Endometrium (tissue), 2 donors: ENCODE measurements at regions not wholly inside any gene's neighbourhood (a gene's known extent, or its start where the extent isn't known, plus 50 kb on each side); places are given as distances from the start of the nearest gene placed in this dataset.
"Not testable (repeated sequence)": the region's sequence is repeated elsewhere in the genome, so short reads cannot be mapped to it uniquely, and the experiment has no call there.

ENCODE experiments used
- FAIRE-seq: peaks from 2 replicates; lab custom pipeline; 2012; peaks lifted over from hg19 to GRCh38; lab: Jason Lieb, UNC
- donor health status: control.
- donor health status: control.

DNA sequence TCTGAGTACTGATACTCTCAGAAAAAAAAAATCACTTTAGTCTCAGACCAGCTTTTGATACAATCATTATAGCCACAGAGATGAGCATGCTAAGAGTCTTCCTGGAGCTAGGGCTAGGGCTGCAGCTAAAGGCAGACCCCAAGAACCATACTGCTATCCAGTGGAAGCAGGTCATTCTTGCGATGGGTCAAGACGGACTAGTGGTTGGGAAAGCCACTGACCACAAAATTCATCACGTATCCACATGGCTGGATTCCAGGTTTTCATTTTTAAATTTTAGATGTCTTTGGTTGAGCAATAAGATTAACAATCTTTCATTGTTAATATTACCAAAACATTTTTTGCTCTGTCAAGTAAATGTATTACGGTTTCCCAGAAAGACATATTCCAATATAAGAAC, 598.1 kb downstream of the DNAH5 start:
- FAIRE-seq, result no peak

DNA sequence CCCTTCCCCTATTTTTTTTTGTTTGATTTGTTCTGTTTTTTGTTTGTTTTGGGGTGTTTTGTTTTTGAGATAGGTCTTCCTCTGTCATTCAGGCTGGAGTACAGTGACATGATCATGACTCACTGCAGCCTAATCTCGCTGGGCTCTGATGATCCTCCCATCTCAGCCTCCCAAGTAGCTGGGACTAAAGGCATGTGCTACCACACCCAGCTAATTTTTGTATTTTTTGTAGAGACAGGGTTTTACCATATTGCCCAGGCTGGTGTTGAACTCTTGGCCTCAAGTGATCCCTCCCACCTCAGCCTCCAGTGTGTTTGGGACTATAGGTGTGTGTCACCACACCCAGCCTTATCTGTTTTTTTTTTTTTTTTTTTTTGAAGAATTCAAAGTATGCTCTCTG, 605.4 kb downstream of the DNAH5 start:
- FAIRE-seq, result no peak

DNA sequence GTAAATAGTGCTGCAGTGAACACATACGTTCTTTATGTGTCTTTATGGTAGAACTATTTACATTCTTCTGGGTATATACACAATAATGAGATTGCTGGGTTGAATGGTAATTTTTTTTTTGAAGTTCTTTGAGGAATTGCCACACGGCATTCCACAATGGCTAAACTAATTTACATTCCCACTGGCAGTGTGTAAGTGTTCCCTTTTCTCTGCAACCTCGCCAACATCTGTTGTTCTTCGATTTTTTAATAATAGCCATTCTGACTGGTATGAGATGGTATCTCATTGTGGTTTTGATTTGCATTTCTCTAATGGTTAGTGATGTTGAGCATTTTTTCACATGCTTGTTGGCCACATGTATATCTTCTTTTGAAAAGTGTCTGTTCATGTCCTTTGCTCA, 609.5 kb downstream of the DNAH5 start:
- FAIRE-seq, result not testable (repeated sequence)

DNA sequence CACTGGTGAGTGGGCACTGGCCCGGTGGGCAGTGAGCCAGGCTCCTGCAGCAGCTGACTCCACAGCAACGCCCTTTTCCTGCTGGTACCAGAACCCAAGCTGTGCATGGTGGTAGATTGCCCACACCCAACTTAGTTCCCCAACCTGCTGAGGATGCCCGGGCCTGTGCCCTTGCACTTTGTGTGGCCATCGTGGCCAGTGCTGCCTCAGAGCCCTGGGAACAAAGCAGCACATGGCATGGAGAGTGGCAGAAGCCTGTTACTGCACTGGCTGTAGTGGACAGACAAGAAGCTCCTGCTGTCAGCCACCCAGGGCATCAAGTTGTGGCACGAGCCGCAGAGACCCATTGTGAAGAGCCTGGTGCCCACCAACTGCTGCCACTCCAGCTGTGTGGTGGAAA, 612.9 kb downstream of the DNAH5 start:
- FAIRE-seq, result no peak

DNA sequence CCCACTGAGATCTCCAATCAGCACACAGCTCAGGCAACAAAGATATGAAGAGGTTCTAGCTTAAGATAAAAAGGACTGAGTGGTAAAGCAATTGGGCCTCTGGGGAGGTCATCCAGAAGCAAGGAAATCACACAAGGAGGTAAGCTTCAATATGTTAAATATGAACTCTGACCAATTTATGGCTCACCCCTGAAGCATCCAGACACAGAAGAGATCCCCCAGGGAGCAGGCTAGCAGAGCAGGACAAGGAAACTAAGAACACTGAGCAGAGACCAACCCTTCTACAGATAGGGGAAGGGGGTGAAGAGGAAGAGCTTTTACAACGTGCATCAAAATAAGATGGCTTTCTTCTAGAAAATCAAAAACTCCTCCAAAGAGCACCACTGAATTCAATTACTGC, 616.2 kb downstream of the DNAH5 start:
- no peak for FAIRE-seq

DNA sequence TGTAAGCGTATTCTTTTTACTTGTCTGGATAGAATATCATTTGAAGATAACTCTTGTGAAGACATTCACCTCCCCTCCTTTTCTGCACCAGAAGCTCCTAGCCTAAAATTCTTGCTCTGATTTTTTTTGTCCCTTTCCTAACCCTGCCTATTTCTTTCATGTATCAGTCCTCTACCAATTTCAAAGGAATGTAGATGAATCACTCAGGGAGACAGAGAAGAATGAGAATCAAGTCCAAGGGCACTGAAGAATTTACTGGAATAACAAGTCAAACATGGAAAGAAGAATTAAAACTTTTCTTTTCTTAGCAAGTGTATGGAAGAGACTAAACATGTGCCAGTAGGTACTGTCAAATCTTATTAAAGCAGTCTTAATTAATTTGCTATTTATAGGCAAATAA, 618.7 kb downstream of the DNAH5 start:
- FAIRE-seq, result no peak

DNA sequence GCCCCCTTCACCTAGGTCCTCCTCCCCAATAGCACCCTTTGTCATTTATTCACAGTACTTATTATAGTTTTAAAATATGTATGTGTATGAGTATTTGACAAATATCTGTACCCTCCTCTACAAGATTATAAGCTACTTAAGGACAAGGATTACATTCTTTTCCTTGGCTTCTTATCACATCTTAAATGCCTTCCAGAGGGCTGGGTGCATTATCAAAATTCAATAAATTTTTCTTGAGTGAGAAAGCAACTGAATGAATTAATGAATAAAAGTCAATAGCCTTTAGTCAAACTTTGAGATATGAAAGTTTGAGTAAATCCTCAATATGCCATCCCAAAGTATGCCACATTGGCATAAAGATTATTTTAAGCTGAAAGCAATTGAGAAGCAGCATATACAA, 621.7 kb downstream of the DNAH5 start:
- FAIRE-seq, result no peak

DNA sequence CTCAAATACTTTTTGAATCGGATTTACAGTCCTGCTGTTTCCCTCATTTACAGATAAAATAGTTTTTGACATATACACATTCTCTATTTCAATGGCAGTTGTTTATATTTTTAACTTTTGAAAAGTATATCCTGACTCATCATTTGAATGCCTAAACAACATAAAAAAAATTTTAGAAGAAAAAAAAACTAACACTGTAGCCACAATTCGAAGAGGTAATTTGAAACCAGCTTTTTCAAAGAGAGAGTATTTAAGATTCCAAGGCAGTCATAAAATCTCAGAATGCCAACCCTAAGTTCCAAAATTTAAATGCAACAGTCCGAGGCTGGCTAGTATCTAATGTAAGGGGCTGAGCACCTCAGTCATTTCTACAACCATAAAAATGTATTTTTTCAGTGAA, 626.8 kb downstream of the DNAH5 start:
- no peak for FAIRE-seq

DNA sequence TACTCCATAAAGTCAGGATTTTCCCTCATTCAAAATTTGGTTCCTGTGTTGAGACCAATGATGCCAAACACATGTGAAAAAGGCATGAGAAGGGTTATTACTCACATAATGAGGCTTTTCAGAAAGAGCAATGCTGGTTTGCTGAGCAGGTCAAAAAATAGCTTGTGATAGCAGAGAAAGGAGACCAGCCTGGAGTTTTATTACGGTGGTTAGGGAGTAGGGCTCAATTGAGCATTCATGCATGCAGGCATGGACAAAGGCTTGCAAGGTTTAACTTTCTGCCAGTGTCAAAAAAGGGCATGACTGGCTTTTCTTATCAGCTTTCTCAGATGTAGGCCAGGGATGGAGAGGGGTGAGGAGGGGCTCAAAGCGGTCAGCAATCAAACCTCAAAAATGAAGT, 628.3 kb downstream of the DNAH5 start:
- FAIRE-seq, result no peak

DNA sequence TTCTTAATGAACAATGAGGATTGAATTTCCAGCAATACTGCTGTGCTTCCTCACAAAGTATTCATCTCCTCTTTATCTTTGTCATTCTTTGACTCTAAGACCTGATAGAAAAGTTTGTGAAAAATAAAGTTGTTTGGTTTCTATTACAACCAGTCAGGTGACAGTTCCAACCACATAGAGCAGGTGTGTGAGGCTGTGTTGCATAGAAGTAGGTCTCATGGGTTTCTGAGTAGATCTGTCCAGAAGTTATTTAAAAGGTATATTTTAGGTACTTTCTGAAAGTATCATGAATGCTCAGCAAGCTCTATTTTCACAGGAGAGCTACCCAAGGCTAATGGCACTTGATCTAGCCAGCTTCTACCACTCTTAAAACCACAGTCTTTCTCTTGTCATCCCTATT, 637.0 kb downstream of the DNAH5 start:
- FAIRE-seq, result no peak

DNA sequence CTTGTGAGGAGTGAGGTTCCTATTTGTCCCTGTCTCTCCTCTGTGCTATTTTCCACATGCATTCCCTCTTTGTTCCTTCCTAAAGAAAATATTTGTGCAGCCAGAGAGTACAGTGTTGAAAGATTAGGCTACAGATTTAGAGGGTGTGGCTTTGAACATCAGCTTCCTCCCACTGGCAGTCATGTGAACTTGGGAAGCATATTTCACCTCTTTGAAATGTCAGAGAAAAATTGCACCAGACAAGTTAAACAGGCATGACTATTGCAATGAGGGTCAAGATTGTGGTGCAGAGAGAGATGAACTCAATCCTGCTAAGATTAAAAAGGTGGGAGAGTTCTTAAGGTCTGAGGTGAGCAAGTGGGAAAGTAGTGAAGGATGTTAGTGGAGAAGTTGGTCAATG, 641.0 kb downstream of the DNAH5 start:
- no peak for FAIRE-seq

DNA sequence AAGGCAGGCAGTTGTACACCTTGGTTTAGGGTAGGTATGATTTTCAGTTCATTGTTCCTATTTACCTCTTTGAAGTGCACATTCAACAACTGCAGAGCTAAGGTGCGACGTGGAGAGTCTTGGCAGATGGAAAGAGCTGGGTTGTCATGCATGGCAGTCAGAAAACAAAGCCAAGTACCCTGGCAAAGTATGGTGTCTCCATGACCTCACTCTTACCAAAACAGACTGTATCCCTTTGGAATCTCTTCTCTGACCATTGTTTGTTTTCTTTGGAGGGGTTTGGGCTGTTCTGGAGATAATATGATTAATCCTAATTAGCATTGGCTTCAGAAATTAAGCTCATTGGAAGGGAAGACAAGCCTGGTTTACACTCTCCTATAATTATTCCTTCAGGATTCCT, 665.7 kb downstream of the DNAH5 start:
- FAIRE-seq, result no peak

DNA sequence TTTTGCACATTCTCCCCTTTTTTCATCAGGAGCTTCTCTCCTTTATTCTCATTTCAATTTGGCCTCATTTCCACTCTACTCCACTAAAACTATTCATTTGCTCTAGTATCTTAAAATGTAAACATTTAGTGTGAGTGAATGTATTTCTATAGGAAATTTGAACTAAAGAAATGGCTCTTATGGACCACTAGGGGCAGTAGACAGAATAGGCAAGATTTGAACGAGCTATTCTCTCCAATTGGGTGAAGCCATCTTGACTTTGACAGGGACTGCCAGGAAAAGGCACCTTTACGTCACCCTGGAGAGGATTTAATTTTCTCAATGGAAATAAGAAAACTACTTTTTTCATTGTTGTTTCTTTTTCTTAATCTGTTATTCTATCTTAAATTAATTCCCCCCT, 666.3 kb downstream of the DNAH5 start:
- no peak for FAIRE-seq

DNA sequence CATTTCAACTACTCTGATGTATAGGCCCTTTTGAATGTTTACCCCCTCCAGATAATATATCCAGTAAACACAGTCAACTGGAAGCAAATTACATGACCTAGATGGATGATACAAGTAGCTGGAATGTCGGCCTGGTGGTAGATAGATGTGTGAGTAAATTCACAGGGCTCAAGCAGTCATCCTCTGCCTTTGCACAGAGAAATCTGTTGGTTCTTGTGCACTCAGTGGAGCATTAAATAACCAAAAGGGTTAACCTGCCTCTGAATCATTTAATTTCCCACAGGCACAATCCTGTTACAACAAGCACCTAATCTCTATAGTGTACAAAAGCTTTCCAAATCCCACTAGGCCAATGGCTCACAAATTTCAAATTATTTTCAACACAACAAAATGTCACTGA, 668.3 kb downstream of the DNAH5 start:
- no peak for FAIRE-seq

DNA sequence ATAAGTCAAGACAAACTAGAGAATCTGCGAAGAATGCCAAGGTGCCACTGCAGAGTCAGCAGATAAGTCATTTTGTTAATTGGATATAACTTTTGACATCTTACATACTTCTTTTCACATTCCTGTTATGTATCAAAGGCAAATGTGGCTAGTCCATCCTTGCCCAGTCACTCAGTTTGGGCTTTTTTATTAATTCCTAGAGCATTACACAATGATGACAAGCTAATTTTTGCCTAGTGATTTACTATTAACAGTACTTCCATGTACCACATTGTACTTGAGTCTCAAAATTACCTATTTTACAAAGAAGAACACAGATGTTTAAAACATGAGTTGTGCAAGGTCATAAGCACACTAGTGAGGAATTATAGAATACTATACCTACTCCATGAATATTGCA, 680.8 kb downstream of the DNAH5 start:
- FAIRE-seq, result no peak

DNA sequence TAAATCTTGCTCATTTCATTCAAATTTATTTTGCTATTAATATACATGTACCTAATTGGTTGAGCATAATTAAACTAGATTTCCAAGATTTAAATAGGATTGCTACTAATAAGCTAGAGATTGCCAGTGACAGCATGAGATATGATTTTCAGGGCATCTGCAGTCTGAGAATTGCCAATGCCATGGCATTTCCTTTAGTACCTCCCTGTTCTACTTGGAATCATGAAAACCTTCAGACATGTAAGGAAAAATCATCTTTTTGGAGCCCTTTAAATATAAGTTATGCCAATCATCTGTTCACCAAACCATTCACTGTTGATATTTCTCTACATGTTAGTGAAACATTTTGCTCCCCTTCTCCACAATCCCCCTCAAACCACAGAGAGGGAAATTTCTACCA, 691.4 kb downstream of the DNAH5 start:
- no peak for FAIRE-seq

DNA sequence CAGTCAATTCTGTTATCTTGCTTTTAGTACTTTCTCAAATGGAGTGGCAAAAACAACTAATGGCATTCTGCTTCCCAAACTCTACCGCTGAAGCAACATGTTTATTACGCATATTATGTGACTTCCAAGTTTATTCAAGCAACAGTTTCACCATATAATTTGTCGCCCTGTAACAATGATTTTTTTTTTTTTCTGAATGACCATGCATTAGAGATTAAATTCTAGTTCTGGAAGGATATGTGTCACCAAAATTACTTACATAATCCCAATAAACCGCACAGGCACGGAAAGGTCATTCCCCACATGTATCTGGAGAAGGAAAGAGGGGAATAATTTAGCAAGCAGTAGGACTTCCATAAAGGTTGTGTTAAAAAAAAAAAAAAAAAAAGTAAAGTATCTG, 691.8 kb downstream of the DNAH5 start:
- no peak for FAIRE-seq

DNA sequence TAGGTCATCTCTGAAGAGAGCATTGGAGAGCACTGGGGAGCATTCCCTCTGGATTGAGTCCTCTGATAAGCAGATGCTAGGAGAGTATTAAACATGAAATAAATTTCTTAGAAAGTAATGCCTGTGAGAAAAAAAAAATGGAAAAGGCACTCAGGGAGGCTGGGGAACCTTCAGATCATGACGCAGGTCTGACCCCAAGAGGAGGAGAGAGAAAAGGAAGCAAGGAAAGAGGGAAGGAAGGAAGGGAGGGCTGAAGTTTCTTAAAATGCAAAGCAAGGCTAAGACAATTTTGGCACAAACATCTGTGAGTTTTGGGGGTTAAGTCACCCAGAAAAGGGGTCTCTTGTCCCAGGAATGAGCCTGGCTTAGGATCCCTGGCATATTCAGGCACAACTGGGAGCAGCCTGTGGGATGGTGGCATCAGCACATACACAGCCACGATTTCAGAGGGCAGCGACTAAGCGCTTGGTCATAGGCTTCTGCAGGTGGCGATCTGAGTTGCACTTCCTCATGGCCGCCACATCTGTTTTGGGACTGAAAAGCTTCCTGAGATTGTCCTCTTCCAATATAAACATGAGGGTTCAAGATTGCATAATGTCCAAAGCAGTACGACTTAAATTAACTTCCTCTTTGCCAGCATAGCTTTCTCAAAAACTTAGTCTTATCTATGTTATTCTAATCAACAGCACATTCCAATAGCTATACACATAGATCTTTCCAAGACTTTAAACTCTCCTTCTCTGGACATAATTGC, 692.7 kb downstream of the DNAH5 start:
- FAIRE-seq, result no peak

DNA sequence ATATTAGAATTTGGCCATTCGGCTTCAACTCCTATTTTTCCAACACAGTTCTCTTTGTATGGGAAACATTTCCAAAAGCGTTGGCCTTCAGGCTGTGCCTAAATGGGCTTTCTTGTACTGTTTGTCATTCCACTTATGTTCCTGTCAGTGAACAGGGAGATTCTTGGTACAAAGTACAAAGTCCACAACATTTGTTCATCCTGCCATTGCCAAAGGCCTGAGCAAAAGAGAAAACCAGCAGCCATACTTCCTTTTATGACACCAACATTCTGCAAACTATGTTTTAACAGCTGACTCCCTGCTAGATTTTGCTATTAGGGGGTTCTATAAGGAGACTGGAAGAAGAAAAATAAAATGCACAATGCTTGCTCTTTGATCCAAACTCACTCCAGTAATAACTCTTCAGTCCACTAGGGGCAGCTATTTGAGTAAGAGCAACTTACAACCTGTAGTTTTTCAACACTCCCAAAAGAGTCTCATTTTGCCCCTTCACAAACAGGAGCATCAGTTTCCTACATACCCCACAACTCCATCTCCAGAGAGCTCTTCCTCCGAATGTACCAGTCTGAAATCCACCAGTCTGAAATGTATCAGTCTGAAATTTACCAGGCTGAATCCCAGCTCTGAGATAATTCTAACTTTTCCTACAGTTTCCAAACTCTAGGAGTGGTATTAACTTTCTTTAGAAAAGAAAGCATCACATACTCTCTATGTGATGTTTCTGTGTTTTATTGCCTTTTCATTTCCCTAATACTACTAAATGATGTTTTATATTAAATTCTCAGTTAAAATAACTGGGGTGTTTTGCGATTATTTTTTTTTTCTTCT, 693.8 kb downstream of the DNAH5 start:
- FAIRE-seq, result no peak

DNA sequence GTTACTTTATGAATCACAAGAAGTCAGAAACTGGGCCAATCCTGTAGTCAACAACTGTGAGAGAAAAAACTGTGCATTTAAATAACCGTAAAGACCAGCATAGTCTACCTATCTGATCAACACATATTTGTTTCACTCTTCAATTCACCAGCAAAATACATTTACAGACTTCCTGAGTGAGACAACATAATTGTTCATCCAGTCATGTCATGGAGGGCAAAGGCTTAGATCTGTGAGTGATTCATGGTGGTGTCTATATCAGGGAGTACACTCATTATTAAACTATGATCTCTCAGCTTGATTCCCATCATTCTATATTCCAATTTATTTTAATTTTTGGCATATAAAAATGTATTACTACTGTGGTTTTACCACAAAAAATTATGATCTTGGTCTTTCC, 694.6 kb downstream of the DNAH5 start:
- no peak for FAIRE-seq

DNA sequence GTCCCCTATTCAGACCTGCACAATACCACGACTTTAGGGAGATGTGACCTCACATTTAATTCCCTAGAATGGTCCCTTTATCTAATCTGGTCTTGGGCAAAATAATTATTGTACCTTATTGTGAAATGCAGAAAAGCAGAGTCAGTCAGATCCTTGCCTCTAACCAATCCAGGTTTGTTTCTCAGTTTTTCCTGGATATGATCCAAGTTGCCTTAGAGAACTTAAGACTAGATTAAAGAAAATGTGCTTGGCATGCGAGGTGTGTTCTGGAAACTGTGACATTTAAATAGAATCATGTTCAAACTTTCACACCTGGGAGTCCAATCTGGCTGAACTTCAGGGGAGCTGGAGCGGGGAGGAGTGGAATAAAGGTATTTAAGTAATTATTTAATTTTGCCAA, 696.2 kb downstream of the DNAH5 start:
- FAIRE-seq, result no peak

DNA sequence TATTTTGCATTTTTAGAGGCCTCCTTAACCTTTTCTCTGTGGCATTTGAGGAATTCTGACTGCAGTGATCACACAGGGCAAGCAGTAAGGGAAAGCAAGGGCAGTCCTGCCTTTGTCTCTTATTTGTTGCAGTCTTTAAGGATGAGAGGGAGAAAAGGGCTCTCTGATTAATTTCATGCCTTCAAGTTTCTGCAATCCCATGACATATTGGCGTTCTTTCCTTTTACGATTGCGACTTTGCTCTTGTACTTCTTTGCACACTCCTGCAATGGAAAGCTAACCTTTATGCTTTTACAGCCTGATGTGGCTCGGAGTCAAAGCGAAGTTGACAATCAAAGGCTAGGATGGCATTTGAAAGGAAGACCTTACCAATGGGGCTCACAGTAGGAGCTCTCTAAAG, 698.4 kb downstream of the DNAH5 start:
- no peak for FAIRE-seq

DNA sequence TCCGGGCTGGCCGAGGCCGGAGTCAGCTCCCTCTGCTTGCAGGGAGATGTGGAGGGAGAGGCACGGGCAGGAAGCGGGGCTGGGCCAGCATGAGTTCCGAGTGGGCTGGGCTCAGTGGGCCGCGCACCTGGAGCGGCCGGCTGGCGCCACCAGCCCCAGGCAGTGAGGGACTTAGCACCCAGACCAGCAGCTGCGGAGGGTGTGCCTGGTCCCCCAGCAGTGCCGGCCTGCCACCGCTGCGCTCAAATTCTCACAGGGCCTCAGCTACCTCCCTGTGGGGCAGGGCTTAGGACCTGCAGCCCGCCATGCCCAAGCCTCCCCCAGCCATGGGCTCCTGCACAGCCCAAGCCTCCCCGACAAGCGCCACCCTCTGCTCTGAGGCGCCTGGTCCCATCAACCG, 700.3 kb downstream of the DNAH5 start:
- no peak for FAIRE-seq

DNA sequence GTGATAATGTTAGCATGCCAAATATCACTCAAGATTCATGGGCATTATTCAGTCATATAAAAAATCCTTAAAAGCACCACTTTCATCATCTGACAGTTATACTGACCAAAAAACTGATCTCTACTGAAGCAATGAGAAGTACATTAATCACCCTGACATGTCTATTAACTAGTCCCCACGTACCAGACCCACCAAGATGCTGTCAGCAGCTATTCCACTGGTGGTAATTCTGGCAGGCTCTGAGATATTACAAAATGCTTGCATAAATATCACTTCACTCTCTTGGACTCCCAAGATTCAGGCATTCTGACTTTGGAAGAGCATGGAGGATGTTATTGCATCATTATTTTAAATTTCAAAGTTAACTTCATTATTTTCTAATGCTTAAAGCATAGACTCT, 717.0 kb downstream of the DNAH5 start:
- no peak for FAIRE-seq
